GM12872 (cell line): ENCODE measurements at regions not wholly inside any gene's neighbourhood (a gene's known extent, or its start where the extent isn't known, plus 50 kb on each side); places are given as distances from the start of the nearest gene placed in this dataset.

ENCODE experiments used
- TF ChIP-seq, protein P1 (sequence below): IDR thresholded peaks from 3 replicates; pipeline ENCODE4 v1.5.1; 2011; ENCODE audit warnings: low read depth, mild to moderate bottlenecking, low read length, moderate library complexity; ENCODE audit not compliant: insufficient read depth

DNA sequence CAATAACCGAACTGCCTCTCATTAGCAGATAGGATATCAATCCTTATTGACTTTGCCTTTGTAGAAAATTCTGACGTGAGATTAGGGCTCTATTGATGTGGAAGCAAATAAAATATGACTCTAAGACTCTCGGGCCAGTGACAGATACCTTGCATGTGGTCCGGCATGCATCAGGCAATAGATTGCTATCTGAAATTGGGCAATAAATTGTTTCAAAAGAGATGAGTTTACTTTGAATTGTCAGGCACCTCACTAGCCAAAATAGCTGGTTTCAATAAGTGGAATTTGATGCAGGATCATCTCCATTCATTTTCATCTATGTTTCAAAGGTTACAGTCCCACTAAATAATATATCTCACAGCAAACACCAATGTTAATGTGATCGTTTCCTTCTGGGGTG, 186.3 kb upstream of the PLEKHA5 start:
- TF ChIP-seq, protein P1, sequence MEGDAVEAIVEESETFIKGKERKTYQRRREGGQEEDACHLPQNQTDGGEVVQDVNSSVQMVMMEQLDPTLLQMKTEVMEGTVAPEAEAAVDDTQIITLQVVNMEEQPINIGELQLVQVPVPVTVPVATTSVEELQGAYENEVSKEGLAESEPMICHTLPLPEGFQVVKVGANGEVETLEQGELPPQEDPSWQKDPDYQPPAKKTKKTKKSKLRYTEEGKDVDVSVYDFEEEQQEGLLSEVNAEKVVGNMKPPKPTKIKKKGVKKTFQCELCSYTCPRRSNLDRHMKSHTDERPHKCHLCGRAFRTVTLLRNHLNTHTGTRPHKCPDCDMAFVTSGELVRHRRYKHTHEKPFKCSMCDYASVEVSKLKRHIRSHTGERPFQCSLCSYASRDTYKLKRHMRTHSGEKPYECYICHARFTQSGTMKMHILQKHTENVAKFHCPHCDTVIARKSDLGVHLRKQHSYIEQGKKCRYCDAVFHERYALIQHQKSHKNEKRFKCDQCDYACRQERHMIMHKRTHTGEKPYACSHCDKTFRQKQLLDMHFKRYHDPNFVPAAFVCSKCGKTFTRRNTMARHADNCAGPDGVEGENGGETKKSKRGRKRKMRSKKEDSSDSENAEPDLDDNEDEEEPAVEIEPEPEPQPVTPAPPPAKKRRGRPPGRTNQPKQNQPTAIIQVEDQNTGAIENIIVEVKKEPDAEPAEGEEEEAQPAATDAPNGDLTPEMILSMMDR = no peak

DNA sequence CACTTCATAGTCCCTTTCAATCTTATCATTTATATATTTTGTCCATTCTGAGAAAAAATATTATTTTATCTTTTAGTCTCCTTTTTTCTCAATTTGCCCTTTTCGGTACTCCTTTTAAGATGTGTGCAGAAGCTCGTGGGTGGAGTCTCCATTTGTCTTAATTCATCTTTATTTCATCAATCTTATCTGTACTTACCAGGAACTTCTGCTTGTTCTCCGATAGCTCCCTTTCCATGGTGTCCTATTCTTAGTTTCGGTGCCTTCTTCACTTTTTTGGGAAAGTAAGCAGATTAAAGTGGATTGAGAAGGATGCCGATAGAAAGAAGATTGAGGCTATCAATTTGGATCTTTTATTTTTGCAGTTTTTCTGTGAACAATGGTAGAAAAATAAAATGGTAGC, 183.4 kb upstream of the PLEKHA5 start:
- TF ChIP-seq, protein P1 = no peak

DNA sequence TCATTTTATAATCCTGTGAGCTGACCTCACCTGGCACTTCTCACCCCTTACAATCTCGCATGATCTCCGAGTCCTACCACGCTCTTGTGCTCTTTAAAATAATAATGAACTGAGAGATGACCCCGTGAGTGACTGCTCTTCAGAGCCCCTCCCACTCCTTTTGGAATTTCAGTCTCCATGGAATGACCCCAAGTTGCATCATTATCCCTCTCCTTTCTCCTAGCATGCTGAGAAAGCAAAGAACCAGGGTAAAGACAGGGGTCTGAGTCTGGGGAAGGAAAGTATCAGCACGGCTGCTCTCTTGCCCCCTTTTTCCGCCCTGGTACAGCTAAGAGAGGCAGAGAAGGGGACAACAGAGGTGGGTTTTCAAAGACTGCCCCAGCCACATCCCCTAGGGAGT, 178.3 kb upstream of the PLEKHA5 start:
- TF ChIP-seq, protein P1 = no peak

DNA sequence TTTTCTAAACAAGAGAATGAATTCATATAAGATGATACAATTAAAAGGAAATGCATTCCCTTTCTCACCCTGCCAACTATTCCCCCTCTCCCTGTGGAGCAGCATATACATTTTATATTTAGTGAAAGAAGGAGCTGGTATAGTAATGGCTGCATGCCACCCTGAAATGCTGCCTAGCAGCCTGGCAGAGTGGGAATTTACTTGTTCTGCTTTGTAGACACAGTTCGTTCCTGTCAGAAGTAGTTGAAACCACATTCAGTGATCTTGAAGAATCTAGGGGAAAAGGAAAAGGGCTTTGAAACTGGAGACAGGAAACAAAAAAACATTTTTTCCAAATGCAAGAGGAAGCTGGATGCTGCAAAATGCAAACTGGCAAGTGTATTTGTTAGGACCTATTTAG, 176.0 kb upstream of the PLEKHA5 start:
- TF ChIP-seq, protein P1 = no peak

DNA sequence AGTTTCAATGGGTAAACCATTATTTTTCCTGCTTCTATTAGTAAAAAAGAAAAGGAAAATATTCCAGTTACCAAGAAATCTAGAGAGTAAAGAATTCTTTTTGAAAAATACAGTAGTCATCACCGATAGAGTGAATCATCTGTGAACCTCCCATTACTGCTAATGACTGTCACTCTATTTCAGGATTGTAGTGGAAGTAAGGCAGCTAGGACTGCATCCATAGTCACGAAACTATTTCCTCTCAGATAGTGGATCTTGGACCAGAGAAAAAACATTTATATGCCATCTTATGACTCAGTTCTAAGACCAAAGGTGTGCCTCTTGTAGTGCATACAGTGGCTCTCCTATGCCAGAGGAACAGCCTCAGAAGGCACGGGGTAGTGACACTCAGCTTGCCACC, 173.9 kb upstream of the PLEKHA5 start:
- TF ChIP-seq, protein P1 = no peak

DNA sequence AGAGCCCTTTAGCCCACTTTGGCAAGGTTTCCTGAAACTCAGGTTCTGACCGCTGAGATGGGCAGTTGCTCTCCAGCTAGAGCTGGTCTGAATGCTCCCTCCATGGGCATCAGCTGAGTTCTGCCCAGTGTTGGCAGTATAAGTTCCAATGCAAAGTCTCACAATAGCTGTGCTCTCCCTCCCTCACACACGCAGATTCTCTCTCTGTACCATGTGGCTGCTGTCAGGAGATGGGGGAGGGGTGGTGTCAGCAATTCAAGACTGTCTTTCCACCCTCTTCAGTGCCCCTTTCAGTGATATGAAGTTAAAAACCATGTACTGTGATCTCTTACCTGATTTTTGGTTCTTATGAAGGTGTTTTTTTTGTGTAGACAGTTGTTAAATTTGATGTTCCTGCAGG, 164.3 kb upstream of the PLEKHA5 start:
- TF ChIP-seq, protein P1 = no peak

DNA sequence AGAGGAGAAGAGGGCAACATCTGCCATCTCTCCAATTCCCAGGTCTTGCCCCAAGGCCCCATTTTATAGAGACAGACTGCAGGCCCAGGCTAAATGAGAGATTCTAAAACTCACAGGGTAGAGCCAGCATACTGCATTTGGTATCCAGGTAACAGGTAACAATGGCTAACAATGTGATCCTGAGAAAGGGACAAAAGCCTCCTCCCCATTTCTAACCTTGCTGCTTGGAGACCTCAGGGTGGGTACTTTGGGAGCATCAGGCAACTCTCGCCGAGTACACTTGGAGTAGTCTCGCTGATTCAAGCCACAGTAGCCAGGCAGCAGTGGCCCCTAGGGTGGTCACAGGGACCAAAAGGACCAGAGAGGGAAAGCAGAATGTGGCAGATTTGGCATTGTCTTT, 162.6 kb upstream of the PLEKHA5 start:
- TF ChIP-seq, protein P1 = no peak

DNA sequence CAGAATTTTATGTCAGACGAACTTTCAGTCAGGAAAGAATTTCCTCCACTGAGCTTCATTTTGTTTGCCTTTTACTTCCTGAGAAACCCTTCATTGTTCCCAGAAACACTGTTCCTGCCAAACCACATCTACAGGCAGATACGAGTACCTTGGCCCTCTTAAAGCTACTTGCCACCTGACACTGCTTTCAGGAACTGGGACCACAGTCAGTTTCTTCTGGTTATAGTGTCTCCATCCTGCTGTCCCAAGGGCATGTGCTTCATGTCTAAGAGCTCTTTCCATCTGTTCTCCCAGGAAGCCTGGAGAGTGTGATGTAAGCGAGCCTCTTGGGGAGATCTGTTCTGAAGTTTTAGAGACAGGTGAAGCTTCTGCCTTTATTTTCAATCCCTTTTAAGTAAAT, 161.7 kb upstream of the PLEKHA5 start:
- TF ChIP-seq, protein P1 = no peak
